Spleen (tissue), 11 donors: ENCODE measurements at regions not wholly inside any gene's neighbourhood (a gene's known extent, or its start where the extent isn't known, plus 50 kb on each side); places are given as distances from the start of the nearest gene placed in this dataset.

Source experiments
- DNase-seq: peaks from one replicate; pipeline ENCODE4 v3.0.0-alpha.2; 2020
- H3K27ac ChIP-seq, 8 donors: fragments of 200-600 bp; sonication (generic) in 7 of 8; 1 replicate in 4 of 8; 2 replicates in 4 of 8; pipeline versions ENCODE4 v1.5.0 to v1.8.0; 2016 to 2021; ENCODE audit warnings: inconsistent platforms in 4 of 8, mild to moderate bottlenecking in 4 of 8, moderate library complexity in 1 of 8
- H3K27me3 ChIP-seq, 7 donors: fragments of 200-600 bp; sonication (generic) in 6 of 7; replicated peaks in 1 of 7; 1 replicate in 4 of 7; 2 replicates in 3 of 7; pipeline versions ENCODE4 v1.5.0 to v1.8.0; 2016 to 2021; ENCODE audit warnings: inconsistent platforms in 3 of 7, mild to moderate bottlenecking in 1 of 7
- H3K36me3 ChIP-seq, 6 donors: fragments of 200-600 bp; sonication (generic) in 5 of 6; 1 replicate in 4 of 6; 2 replicates in 2 of 6; pipeline versions ENCODE4 v1.5.0 to v1.8.0; 2016 to 2021; ENCODE audit warnings: inconsistent platforms in 2 of 6
- H3K4me1 ChIP-seq, 6 donors: fragments of 200-600 bp; sonication (generic) in 5 of 6; 1 replicate in 3 of 6; 2 replicates in 3 of 6; pipeline versions ENCODE4 v1.5.0 to v1.8.0; 2016 to 2021; ENCODE audit warnings: inconsistent platforms in 3 of 6
- H3K4me3 ChIP-seq, 8 donors: fragments of 200-600 bp; sonication (generic) in 7 of 8; 1 replicate in 4 of 8; 2 replicates in 4 of 8; pipeline versions ENCODE4 v1.5.0 to v1.8.0; 2016 to 2021; ENCODE audit warnings: inconsistent platforms in 4 of 8, mild to moderate bottlenecking in 4 of 8, moderate library complexity in 2 of 8
- H3K9me3 ChIP-seq, 8 donors: fragments of 200-600 bp; sonication (generic) in 7 of 8; 1 replicate in 4 of 8; 2 replicates in 4 of 8; pipeline versions ENCODE4 v1.5.0 to v1.8.0; 2016 to 2021; ENCODE audit warnings: inconsistent platforms in 4 of 8
- CTCF ChIP-seq, 11 experiments: fragments of 200-600 bp in 7 of 11; fragments of 450-650 bp in 4 of 11; sonication (generic) in 4 of 11; IDR thresholded peaks in 8 of 11; conservative IDR thresholded peaks in 3 of 11; 1 replicate in 7 of 11; 2 replicates in 4 of 11; pipeline versions ENCODE4 v1.4.0 to v1.8.0; 2016 to 2021; ENCODE audit warnings: antibody characterized with exemption in 11 of 11, inconsistent platforms in 4 of 11, mild to moderate bottlenecking in 1 of 11
- POLR2A ChIP-seq, 3 donors: fragments of 450-650 bp; IDR thresholded peaks; one replicate each; pipeline ENCODE4 v1.5.1; 2017; ENCODE audit warnings: antibody characterized with exemption in 3 of 3, mild to moderate bottlenecking in 1 of 3
- POLR2AphosphoS5 ChIP-seq, 3 donors: sonication (generic); formaldehyde crosslinking; IDR thresholded peaks; one replicate each; pipeline ENCODE4 v1.5.1; 2017; ENCODE audit warnings: antibody characterized with exemption in 3 of 3
- WGBS, 5 donors: extraction: QIAGEN DNeasy Blood & Tissue Kit in 3 of 5; methylation state at CpG; one replicate each; pipeline versions ENCODE4 v1.1.5 to v1.1.7; 2013 to 2018; 5-methylcytosine and 5-hydroxymethylcytosine counted together
- intact Hi-C: fragments of 100-400 bp; cut with DNase I; formaldehyde crosslinking; loops from one replicate; pipeline ENCODE4 v1.15.0; 2023; ENCODE audit warnings: low total_unique reads
- donor health status: healthy with polysubstance abuse.
- donor health status: DM: no; HTN: no; CAD: no; lungs with moderate emphysema.
- donor health status: DM: no; HTN: no; CAD: no.
- donor health status: Bipolar disorder and iron deficiency.
- donor health status: healthy.
- donor health status: DM: no; HTN: no; CAD: no.
- donor health status: DM: yes; HTN: yes; CAD: no.

GRCh38 chr7:82521906-82522445, 78.4 kb upstream of the CACNA2D1 start:
- no peaks in the 10 kb centered on the region for H3K9me3 ChIP-seq
- H3K4me3 ChIP-seq, result no peak overlapping the region
- no peak for DNase-seq
- WGBS, 5 donors, result 88 to 94% (median 93%) methylated on average over 2 of the region's 2 CpGs
- no peaks in the 10 kb centered on the region for H3K27me3 ChIP-seq
- no peaks in the 10 kb centered on the region for H3K36me3 ChIP-seq
- H3K27ac ChIP-seq, result no peak overlapping the region
- intact Hi-C loops, result no loop called here
- TF ChIP-seq POLR2A (IDR thresholded peaks at IDR 0.05) (no peak), POLR2AphosphoS5 (IDR thresholded peaks at IDR 0.05) (no peak), CTCF (IDR thresholded peaks at IDR 0.05 in 8 of 11, conservative IDR thresholded peaks at IDR 0.05 in 3 of 11) (no peak)
- H3K4me1 ChIP-seq, result no peaks in the 10 kb centered on the region

GRCh38 chr7:82517050-82517449, 73.5 kb upstream of the CACNA2D1 start:
- WGBS, 5 donors, result 80 to 96% (median 88%) methylated on average over 2 of the region's 2 CpGs
- Histone ChIP-seq H3K36me3 (no peaks in the 10 kb centered on the region), H3K4me1 (no peaks in the 10 kb centered on the region), H3K27me3 (no peaks in the 10 kb centered on the region), H3K9me3 (no peaks in the 10 kb centered on the region), H3K4me3 (no peak overlapping the region), H3K27ac (no peak overlapping the region)
- intact Hi-C loops, result no loop called here
- TF ChIP-seq CTCF (IDR thresholded peaks at IDR 0.05 in 8 of 11, conservative IDR thresholded peaks at IDR 0.05 in 3 of 11), result no peak
- DNase-seq, result no peak

- Histone ChIP-seq H3K36me3 (no peaks in the 10 kb centered on the region), H3K9me3 (no peaks in the 10 kb centered on the region), H3K4me1 (no peaks in the 10 kb centered on the region), H3K27me3 (peaks cover 0 to 11% (median 0%) of the 10 kb centered on the region in 7 donors), H3K4me3 (no peak overlapping the region), H3K27ac (no peak overlapping the region)
- DNase-seq, result no peak
- intact Hi-C loops, result no loop called here
- TF ChIP-seq POLR2AphosphoS5 (IDR thresholded peaks at IDR 0.05) (no peak), POLR2A (IDR thresholded peaks at IDR 0.05) (no peak), CTCF (IDR thresholded peaks at IDR 0.05 in 8 of 11, conservative IDR thresholded peaks at IDR 0.05 in 3 of 11) (no peak)
Measured at GRCh38 chr7:82511542-82511941, 68.0 kb upstream of the CACNA2D1 start.

- Histone ChIP-seq H3K27me3 (peaks cover 0 to 11% (median 0%) of the 10 kb centered on the region in 7 donors), H3K36me3 (no peaks in the 10 kb centered on the region), H3K4me1 (no peaks in the 10 kb centered on the region), H3K27ac (no peak overlapping the region), H3K4me3 (no peak overlapping the region), H3K9me3 (peaks cover 0 to 13% (median 6%) of the 10 kb centered on the region in 8 donors)
- intact Hi-C loops, result no loop called here
- no peak for DNase-seq
- 37 to 51% (median 42%) methylated on average over 13 to 25 of the region's 25 CpGs for WGBS, 5 donors
- TF ChIP-seq POLR2AphosphoS5 (IDR thresholded peaks at IDR 0.05) (no peak), CTCF (IDR thresholded peaks at IDR 0.05 in 8 of 11, conservative IDR thresholded peaks at IDR 0.05 in 3 of 11) (no peak), POLR2A (IDR thresholded peaks at IDR 0.05) (no peak)
Measured at GRCh38 chr7:82507976-82508677, 64.5 kb upstream of the CACNA2D1 start.
